K562 (cell line): ENCODE measurements at regions not wholly inside any gene's neighbourhood (a gene's known extent, or its start where the extent isn't known, plus 50 kb on each side); places are given as distances from the start of the nearest gene placed in this dataset.

Experiments
- ATAC-seq: fragments of 200-7000 bp; cut with Tn5 transposase; 3 replicates; pipeline ENCODE4 v1.9.1; 2020; ENCODE audit warnings: moderate library complexity
- BruUV-seq: library from RNA; stranded (reverse); fragments of 400-500 nt; replicated peaks from 2 replicates; lab custom pipeline; 2021; lab: Mats Ljungman, UMichigan
- CTCF ChIA-PET: fragments of 300-600 bp; formaldehyde crosslinking; extraction: SDS; loops from one replicate; lab custom pipeline; 2021; ENCODE audit warnings: low intra/inter-chr PET ratio; lab: Yijun Ruan, JAX
- POLR2A ChIA-PET: fragments of 300-600, 350-650 bp; sonication (Branson Sonifier 250); formaldehyde crosslinking; extraction: SDS; loops from one replicate; lab custom pipeline; 2021; ENCODE audit warnings: antibody characterized with exemption, inconsistent platforms; lab: Yijun Ruan, JAX
- DNase-seq, 4 experiments: peaks; one replicate each; pipeline versions ENCODE4 v3.0.0 to v3.0.0-alpha.2; 2011 to 2018; ENCODE audit warnings: low spot score in 3 of 4, mixed read lengths in 3 of 4; ENCODE audit errors: extremely low read depth in 1 of 4
- FAIRE-seq: peaks from 2 replicates; lab custom pipeline; 2011; peaks lifted over from hg19 to GRCh38; lab: Jason Lieb, UNC
- H2AFZ ChIP-seq: 2 replicates; pipeline ENCODE4 v1.6.0; 2011; ENCODE audit warnings: low read depth, low read length, control low read depth, inconsistent platforms
- H3K27ac ChIP-seq: fragments of 200-600 bp; 3 replicates; pipeline ENCODE4 v1.8.0; 2011; ENCODE audit warnings: low read depth, mild to moderate bottlenecking, control low read depth, inconsistent platforms, low read length, moderate library complexity, mixed read lengths; ENCODE audit errors: extremely low read depth
- H3K27me3 ChIP-seq, 2 experiments: fragments of 300-600 bp in 1 of 2; 2 replicates in 1 of 2; 3 replicates in 1 of 2; pipeline versions ENCODE4 v1.6.0 to v1.8.0; 2011; ENCODE audit warnings: inconsistent platforms in 2 of 2, low read length in 2 of 2, mild to moderate bottlenecking in 1 of 2, mixed read lengths in 1 of 2, moderate library complexity in 1 of 2; ENCODE audit not compliant: control insufficient read depth in 2 of 2, insufficient read depth in 2 of 2
- H3K36me3 ChIP-seq: fragments of 300-600 bp; 3 replicates; pipeline ENCODE4 v1.8.0; 2011; ENCODE audit warnings: mild to moderate bottlenecking, low read length, inconsistent platforms; ENCODE audit not compliant: control insufficient read depth, insufficient read depth
- H3K4me1 ChIP-seq, 2 experiments: fragments of 200-600 bp in 1 of 2; replicated peaks in 1 of 2; 2 replicates in 1 of 2; 3 replicates in 1 of 2; pipeline versions ENCODE4 v1.5.1 to v1.8.0; 2011; ENCODE audit warnings: inconsistent platforms in 2 of 2, low read length in 2 of 2, mild to moderate bottlenecking in 1 of 2, mixed read lengths in 1 of 2, moderate library complexity in 1 of 2; ENCODE audit not compliant: control insufficient read depth in 2 of 2, insufficient read depth in 2 of 2
- H3K4me2 ChIP-seq: 2 replicates; pipeline ENCODE4 v1.6.1; 2011; ENCODE audit warnings: low read length, control low read depth, inconsistent platforms, mixed read lengths; ENCODE audit not compliant: insufficient read depth
- H3K4me3 ChIP-seq: fragments of 200-600 bp; sonication (generic), shearing (Covaris generic); 2 replicates; pipeline ENCODE4 v1.5.1; 2016; ENCODE audit warnings: control low read depth, inconsistent platforms
- H3K79me2 ChIP-seq: fragments of 200-600 bp; 3 replicates; pipeline ENCODE4 v1.8.0; 2011; ENCODE audit warnings: low read length, inconsistent platforms; ENCODE audit not compliant: control insufficient read depth, insufficient read depth
- H3K9ac ChIP-seq, 2 experiments: 2 replicates each; pipeline versions ENCODE4 v1.6.0 to v1.6.1; 2011; ENCODE audit warnings: low read depth in 2 of 2, low read length in 2 of 2, control low read depth in 1 of 2, inconsistent platforms in 1 of 2, mild to moderate bottlenecking in 1 of 2, mixed read lengths in 1 of 2; ENCODE audit not compliant: insufficient read depth in 1 of 2
- H3K9me1 ChIP-seq: one replicate; pipeline ENCODE4 v1.6.0; 2011; ENCODE audit warnings: inconsistent platforms, mild to moderate bottlenecking, low read length, moderate library complexity; ENCODE audit not compliant: control insufficient read depth, insufficient read depth
- H3K9me3 ChIP-seq: replicated peaks from 2 replicates; pipeline ENCODE4 v1.5.1; 2011; ENCODE audit warnings: low read depth, low read length, inconsistent platforms; ENCODE audit not compliant: control insufficient read depth, insufficient read depth
- H4K20me1 ChIP-seq: replicated peaks from 2 replicates; pipeline ENCODE4 v1.6.1; 2011; ENCODE audit warnings: low read length, inconsistent platforms, mixed read lengths; ENCODE audit not compliant: control insufficient read depth, insufficient read depth
- CHD2 ChIP-seq: IDR thresholded peaks from 2 replicates; pipeline ENCODE4 v1.6.1; 2011; ENCODE audit warnings: low read depth, low read length
- HEY1 ChIP-seq: fragments of 250-450 bp; sonication (Bioruptor Pico); IDR thresholded peaks from 2 replicates; pipeline ENCODE4 v1.5.0; 2020; ENCODE audit warnings: mild to moderate bottlenecking, moderate library complexity, borderline replicate concordance
- L3MBTL2 ChIP-seq: fragments of 450-650 bp; IDR thresholded peaks from 2 replicates; pipeline ENCODE4 v1.6.1; 2016; ENCODE audit warnings: mild to moderate bottlenecking, moderate library complexity
- NFIC ChIP-seq: fragments of 450-650 bp; IDR thresholded peaks from 2 replicates; pipeline ENCODE4 v1.6.1; 2017; ENCODE audit warnings: mild to moderate bottlenecking, inconsistent platforms
- NFRKB ChIP-seq: fragments of 450-650 bp; IDR thresholded peaks from 2 replicates; pipeline ENCODE4 v1.6.1; 2016; ENCODE audit warnings: low read depth
- NR2C2 ChIP-seq, 2 experiments: fragments of 200-800 bp in 1 of 2; sonication (Bioruptor generic) in 1 of 2; sonication (generic) in 1 of 2; formaldehyde crosslinking in 1 of 2; IDR thresholded peaks; 2 replicates each; pipeline versions ENCODE4 v1.6.1 to v1.8.0; 2016 to 2022; ENCODE audit warnings: mild to moderate bottlenecking in 1 of 2, missing compliant biosample characterization in 1 of 2, missing genetic modification characterization in 1 of 2, missing genetic modification reagents in 1 of 2
- PATZ1 ChIP-seq: fragments of 250-450 bp; sonication (Bioruptor Pico); IDR thresholded peaks from 2 replicates; pipeline ENCODE4 v1.5.0; 2020; ENCODE audit warnings: mild to moderate bottlenecking, borderline replicate concordance
- PTRF ChIP-seq: fragments of 450-650 bp; IDR thresholded peaks from 2 replicates; pipeline ENCODE4 v1.6.1; 2016; ENCODE audit warnings: mild to moderate bottlenecking, missing genetic modification characterization, missing compliant biosample characterization
- RBBP5 ChIP-seq: fragments of 200-600 bp; sonication (generic); IDR thresholded peaks from 2 replicates; pipeline ENCODE4 v1.6.1; 2012; ENCODE audit warnings: borderline replicate concordance, mild to moderate bottlenecking, low read length, control low read depth, inconsistent platforms; ENCODE audit not compliant: insufficient read depth, poor library complexity, severe bottlenecking
- TEAD4 ChIP-seq, 2 experiments: sonication (generic) in 1 of 2; formaldehyde crosslinking in 1 of 2; IDR thresholded peaks; 2 replicates each; pipeline versions ENCODE4 v1.6.1 to v1.8.0; 2012 to 2022; ENCODE audit warnings: borderline replicate concordance in 1 of 2, inconsistent platforms in 1 of 2, low read length in 1 of 2, mild to moderate bottlenecking in 1 of 2, missing genetic modification reagents in 1 of 2
- THAP7 ChIP-seq: fragments of 250-450 bp; sonication (Bioruptor Pico); IDR thresholded peaks from 2 replicates; pipeline ENCODE4 v1.5.0; 2021
- TSC22D4 ChIP-seq: fragments of 450-650 bp; IDR thresholded peaks from 2 replicates; pipeline ENCODE4 v1.6.1; 2016; ENCODE audit warnings: missing genetic modification characterization, missing biosample characterization, control low read depth
- YY1 ChIP-seq, 3 experiments: IDR thresholded peaks; 2 replicates each; pipeline ENCODE4 v1.6.1; 2011; ENCODE audit warnings: low read length in 2 of 3, mild to moderate bottlenecking in 2 of 3, moderate library complexity in 2 of 3, borderline replicate concordance in 1 of 3, control low read depth in 1 of 3, low read depth in 1 of 3; ENCODE audit not compliant: insufficient read depth in 3 of 3, insufficient replicate concordance in 2 of 3, control insufficient read depth in 1 of 3, insufficient read length in 1 of 3; ENCODE audit errors: extremely low read depth in 1 of 3
- ZNF121 ChIP-seq: sonication (generic); formaldehyde crosslinking; conservative IDR thresholded peaks from 2 replicates; pipeline ENCODE4 v1.8.0; 2022; ENCODE audit warnings: missing genetic modification reagents
- ZNF444 ChIP-seq: fragments of 250-450 bp; sonication (Bioruptor Pico); IDR thresholded peaks from 2 replicates; pipeline ENCODE4 v1.4.0; 2020; ENCODE audit warnings: mild to moderate bottlenecking, moderate library complexity
- ZNF589 ChIP-seq: fragments of 200-800 bp; sonication (Bioruptor generic); IDR thresholded peaks from 2 replicates; pipeline ENCODE4 v1.6.1; 2016; ENCODE audit warnings: low read depth, missing genetic modification characterization, missing compliant biosample characterization
- in situ Hi-C: fragments of 300-500 bp; cut with MboI; formaldehyde crosslinking; loops from 4 replicates; pipeline ENCODE4 v1.15.0; 2018; ENCODE audit warnings: inconsistent platforms, mixed read lengths
- intact Hi-C: fragments of 100-400 bp; cut with micrococcal nuclease; formaldehyde crosslinking; loops from 2 replicates; pipeline ENCODE4 v1.14.2; 2022

- H3K27me3 ChIP-seq = no peaks in the 10 kb centered on the region
- CTCF ChIA-PET = no interaction called here
These were observed 173.3 kb upstream of the MBNL1 start for GRCh38 chr3:152095472-152095871.

More at GRCh38 chr3:152095472-152095871, 173.3 kb upstream of the MBNL1 start:
- H3K79me2 ChIP-seq = no peaks in the 10 kb centered on the region
- H3K9me1 ChIP-seq = no peaks in the 10 kb centered on the region
- ATAC-seq (no peak), FAIRE-seq (no peak), DNase-seq (no peak)
- H3K4me1 ChIP-seq = peaks cover 0 to 1% of the 10 kb centered on the region in 2 experiments; a peak in 2 of 5 replicates
- POLR2A ChIA-PET = interaction anchor here (1.4 kb wide), 1 partner anchor 8 kb away, joined by 5 read pairs; no protein-coding TSS in a partner anchor
- H2AFZ ChIP-seq = no peak overlapping the region
- no peaks in the 10 kb centered on the region for H4K20me1 ChIP-seq
- no peaks in the 10 kb centered on the region for H3K9me3 ChIP-seq
- intact Hi-C loops (no loop called here), in situ Hi-C loops (no loop called here)
- no peak overlapping the region for H3K4me2 ChIP-seq
- TF ChIP-seq L3MBTL2 (no peak), NFRKB (no peak), NFIC (no peak), ZNF121 (no peak), RBBP5 (no peak), PTRF (tag) (no peak), YY1 (IDR thresholded peaks at IDR 0.05; ENCODE audit: borderline replicate concordance in 1 of 3, control insufficient read depth in 1 of 3, extremely low read depth in 1 of 3, insufficient read depth in 3 of 3, insufficient read length in 1 of 3, insufficient replicate concordance in 2 of 3, low read depth in 1 of 3, low read length in 2 of 3) (no peak), THAP7 (CRISPR knock-in tag) (no peak), TSC22D4 (tag) (no peak), PATZ1 (CRISPR knock-in tag) (no peak), CHD2 (no peak), TEAD4 (IDR thresholded peaks at IDR 0.05; ENCODE audit: low read length) (no peak), TEAD4 (CRISPR knock-in tag; IDR thresholded peaks at IDR 0.05; ENCODE audit: borderline replicate concordance) (no peak), ZNF444 (CRISPR knock-in tag) (no peak), NR2C2 (CRISPR knock-in tag; IDR thresholded peaks at IDR 0.05) (no peak), NR2C2 (tag; IDR thresholded peaks at IDR 0.05) (no peak), ZNF589 (no peak), HEY1 (CRISPR knock-in tag) (no peak)
- H3K4me3 ChIP-seq = no peak overlapping the region
- H3K36me3 ChIP-seq = no peaks in the 10 kb centered on the region
- H3K9ac ChIP-seq = no peak overlapping the region
- H3K27ac ChIP-seq = no peak overlapping the region
- no TSS peak for BruUV-seq
